ENCODE measurements at regions not wholly inside any gene's neighbourhood (a gene's known extent, or its start where the extent isn't known, plus 50 kb on each side); places are given as distances from the start of the nearest gene placed in this dataset.

DNA sequence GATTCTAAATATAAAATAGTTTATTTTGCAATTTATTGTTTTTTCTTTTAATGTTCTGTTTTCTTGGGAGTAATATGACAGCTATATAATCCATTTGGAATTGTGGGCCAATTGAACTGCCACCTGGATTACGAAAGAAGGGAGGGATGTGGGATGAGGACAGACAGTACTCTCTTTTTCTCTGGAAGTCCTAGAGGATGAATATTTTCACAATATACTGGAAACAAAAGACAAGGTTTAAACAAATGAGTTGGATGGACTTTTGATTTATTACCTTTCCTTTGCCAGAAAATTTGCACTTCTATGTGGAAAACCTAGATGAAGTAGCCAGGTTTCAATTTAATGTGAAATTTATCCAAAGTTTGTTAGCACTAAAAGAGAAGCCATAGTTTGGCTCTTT lies 325.5 kb upstream of the IMPG1 start:
- Histone ChIP-seq H3K27ac (ENCODE audit: low read depth in 1 of 2, low read length in 2 of 2) (no peak overlapping the region), H3K36me3 (ENCODE audit: control insufficient read depth in 4 of 4, insufficient read depth in 3 of 4, low read depth in 1 of 4, low read length in 3 of 4) (no peaks in the 10 kb centered on the region), H3K27me3 (ENCODE audit: control insufficient read depth in 4 of 4, insufficient read depth in 4 of 4, low read length in 3 of 4) (no peaks in the 10 kb centered on the region), H3K4me1 (ENCODE audit: control insufficient read depth in 4 of 4, insufficient read depth in 4 of 4, low read length in 3 of 4) (no peaks in the 10 kb centered on the region), H3K9ac (ENCODE audit: low read depth in 1 of 2, low read length in 2 of 2) (no peak overlapping the region), H3K9me3 (ENCODE audit: control insufficient read depth in 4 of 4, low read length in 3 of 4) (no peaks in the 10 kb centered on the region), H3K4me3 (ENCODE audit: low read depth in 1 of 3, low read length in 3 of 3) (no peak overlapping the region)
- no peak for TF ChIP-seq NR2F2 (IDR thresholded peaks at IDR 0.05)
- no peak for TF ChIP-seq HNF4A (conservative IDR thresholded peaks at IDR 0.05)
- TF ChIP-seq EGR1 (IDR thresholded peaks at IDR 0.05; ENCODE audit: low read depth in 2 of 2) = no peak
- no peak for TF ChIP-seq JUND (IDR thresholded peaks at IDR 0.05)
- no peak for TF ChIP-seq TAF1 (conservative IDR thresholded peaks at IDR 0.05)
- no peak for TF ChIP-seq RAD21 (IDR thresholded peaks at IDR 0.05)
- TF ChIP-seq, protein P1, sequence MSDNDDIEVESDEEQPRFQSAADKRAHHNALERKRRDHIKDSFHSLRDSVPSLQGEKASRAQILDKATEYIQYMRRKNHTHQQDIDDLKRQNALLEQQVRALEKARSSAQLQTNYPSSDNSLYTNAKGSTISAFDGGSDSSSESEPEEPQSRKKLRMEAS (IDR thresholded peaks at IDR 0.05) = no peak
- no peak for TF ChIP-seq HNF4G (IDR thresholded peaks at IDR 0.05)
- no peak for TF ChIP-seq FOXA2 (IDR thresholded peaks at IDR 0.05)
- TF ChIP-seq, protein P2, sequence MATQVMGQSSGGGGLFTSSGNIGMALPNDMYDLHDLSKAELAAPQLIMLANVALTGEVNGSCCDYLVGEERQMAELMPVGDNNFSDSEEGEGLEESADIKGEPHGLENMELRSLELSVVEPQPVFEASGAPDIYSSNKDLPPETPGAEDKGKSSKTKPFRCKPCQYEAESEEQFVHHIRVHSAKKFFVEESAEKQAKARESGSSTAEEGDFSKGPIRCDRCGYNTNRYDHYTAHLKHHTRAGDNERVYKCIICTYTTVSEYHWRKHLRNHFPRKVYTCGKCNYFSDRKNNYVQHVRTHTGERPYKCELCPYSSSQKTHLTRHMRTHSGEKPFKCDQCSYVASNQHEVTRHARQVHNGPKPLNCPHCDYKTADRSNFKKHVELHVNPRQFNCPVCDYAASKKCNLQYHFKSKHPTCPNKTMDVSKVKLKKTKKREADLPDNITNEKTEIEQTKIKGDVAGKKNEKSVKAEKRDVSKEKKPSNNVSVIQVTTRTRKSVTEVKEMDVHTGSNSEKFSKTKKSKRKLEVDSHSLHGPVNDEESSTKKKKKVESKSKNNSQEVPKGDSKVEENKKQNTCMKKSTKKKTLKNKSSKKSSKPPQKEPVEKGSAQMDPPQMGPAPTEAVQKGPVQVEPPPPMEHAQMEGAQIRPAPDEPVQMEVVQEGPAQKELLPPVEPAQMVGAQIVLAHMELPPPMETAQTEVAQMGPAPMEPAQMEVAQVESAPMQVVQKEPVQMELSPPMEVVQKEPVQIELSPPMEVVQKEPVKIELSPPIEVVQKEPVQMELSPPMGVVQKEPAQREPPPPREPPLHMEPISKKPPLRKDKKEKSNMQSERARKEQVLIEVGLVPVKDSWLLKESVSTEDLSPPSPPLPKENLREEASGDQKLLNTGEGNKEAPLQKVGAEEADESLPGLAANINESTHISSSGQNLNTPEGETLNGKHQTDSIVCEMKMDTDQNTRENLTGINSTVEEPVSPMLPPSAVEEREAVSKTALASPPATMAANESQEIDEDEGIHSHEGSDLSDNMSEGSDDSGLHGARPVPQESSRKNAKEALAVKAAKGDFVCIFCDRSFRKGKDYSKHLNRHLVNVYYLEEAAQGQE (IDR thresholded peaks at IDR 0.05) = no peak
- TF ChIP-seq, protein P3, sequence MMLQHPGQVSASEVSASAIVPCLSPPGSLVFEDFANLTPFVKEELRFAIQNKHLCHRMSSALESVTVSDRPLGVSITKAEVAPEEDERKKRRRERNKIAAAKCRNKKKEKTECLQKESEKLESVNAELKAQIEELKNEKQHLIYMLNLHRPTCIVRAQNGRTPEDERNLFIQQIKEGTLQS (IDR thresholded peaks at IDR 0.05) = no peak
- no peak for TF ChIP-seq FOXA1 (IDR thresholded peaks at IDR 0.05)
- no peak for TF ChIP-seq RXRA (IDR thresholded peaks at IDR 0.05)
- no peak for TF ChIP-seq SP1 (IDR thresholded peaks at IDR 0.05)
- no peak for TF ChIP-seq YY1 (IDR thresholded peaks at IDR 0.05)
- TF ChIP-seq GABPA (IDR thresholded peaks at IDR 0.05 in 1 of 2, conservative IDR thresholded peaks at IDR 0.05 in 1 of 2) = no peak
- TF ChIP-seq, protein P4, sequence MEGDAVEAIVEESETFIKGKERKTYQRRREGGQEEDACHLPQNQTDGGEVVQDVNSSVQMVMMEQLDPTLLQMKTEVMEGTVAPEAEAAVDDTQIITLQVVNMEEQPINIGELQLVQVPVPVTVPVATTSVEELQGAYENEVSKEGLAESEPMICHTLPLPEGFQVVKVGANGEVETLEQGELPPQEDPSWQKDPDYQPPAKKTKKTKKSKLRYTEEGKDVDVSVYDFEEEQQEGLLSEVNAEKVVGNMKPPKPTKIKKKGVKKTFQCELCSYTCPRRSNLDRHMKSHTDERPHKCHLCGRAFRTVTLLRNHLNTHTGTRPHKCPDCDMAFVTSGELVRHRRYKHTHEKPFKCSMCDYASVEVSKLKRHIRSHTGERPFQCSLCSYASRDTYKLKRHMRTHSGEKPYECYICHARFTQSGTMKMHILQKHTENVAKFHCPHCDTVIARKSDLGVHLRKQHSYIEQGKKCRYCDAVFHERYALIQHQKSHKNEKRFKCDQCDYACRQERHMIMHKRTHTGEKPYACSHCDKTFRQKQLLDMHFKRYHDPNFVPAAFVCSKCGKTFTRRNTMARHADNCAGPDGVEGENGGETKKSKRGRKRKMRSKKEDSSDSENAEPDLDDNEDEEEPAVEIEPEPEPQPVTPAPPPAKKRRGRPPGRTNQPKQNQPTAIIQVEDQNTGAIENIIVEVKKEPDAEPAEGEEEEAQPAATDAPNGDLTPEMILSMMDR (IDR thresholded peaks at IDR 0.05; ENCODE audit: low read depth, low read length, missing input control) = no peak
- 73% methylated on average over 1 of the region's 1 CpG for WGBS
- DNase-seq (ENCODE audit: low spot score) = no peak

DNA sequence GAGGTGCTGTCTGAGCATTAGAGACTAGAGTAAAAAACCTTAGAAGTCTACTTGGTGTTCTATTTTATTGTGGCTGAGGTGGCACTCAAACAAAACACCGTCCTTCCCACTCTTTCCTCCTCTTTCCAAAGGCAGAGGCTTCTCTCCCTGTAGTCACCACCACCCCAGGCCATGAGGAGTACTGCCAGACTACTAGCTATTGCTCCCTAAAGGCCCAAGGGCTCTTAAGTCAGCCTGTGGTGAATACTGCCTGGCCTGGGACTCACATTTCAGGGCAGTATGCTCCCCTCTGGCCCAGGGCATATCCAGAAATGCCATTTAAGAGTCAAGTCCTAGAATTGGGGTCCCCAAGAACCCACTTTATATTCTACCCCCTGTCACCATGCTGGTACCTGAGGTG lies 309.7 kb upstream of the IMPG1 start:
- Histone ChIP-seq H3K36me3 (ENCODE audit: control insufficient read depth in 4 of 4, insufficient read depth in 3 of 4, low read depth in 1 of 4, low read length in 3 of 4) (no peaks in the 10 kb centered on the region), H3K4me3 (ENCODE audit: low read depth in 1 of 3, low read length in 3 of 3) (no peak overlapping the region), H3K27ac (ENCODE audit: low read depth in 1 of 2, low read length in 2 of 2) (no peak overlapping the region), H3K27me3 (ENCODE audit: control insufficient read depth in 4 of 4, insufficient read depth in 4 of 4, low read length in 3 of 4) (no peaks in the 10 kb centered on the region), H3K9ac (ENCODE audit: low read depth in 1 of 2, low read length in 2 of 2) (no peak overlapping the region), H3K4me1 (ENCODE audit: control insufficient read depth in 4 of 4, insufficient read depth in 4 of 4, low read length in 3 of 4) (no peaks in the 10 kb centered on the region), H3K9me3 (ENCODE audit: control insufficient read depth in 4 of 4, low read length in 3 of 4) (no peaks in the 10 kb centered on the region)
- TF ChIP-seq, protein P2 (IDR thresholded peaks at IDR 0.05) = no peak
- TF ChIP-seq, protein P5, sequence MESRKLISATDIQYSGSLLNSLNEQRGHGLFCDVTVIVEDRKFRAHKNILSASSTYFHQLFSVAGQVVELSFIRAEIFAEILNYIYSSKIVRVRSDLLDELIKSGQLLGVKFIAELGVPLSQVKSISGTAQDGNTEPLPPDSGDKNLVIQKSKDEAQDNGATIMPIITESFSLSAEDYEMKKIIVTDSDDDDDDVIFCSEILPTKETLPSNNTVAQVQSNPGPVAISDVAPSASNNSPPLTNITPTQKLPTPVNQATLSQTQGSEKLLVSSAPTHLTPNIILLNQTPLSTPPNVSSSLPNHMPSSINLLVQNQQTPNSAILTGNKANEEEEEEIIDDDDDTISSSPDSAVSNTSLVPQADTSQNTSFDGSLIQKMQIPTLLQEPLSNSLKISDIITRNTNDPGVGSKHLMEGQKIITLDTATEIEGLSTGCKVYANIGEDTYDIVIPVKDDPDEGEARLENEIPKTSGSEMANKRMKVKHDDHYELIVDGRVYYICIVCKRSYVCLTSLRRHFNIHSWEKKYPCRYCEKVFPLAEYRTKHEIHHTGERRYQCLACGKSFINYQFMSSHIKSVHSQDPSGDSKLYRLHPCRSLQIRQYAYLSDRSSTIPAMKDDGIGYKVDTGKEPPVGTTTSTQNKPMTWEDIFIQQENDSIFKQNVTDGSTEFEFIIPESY (IDR thresholded peaks at IDR 0.05) = no peak
- TF ChIP-seq FOXA2 (IDR thresholded peaks at IDR 0.05) (no peak), HNF4A (conservative IDR thresholded peaks at IDR 0.05) (no peak), FOXA1 (IDR thresholded peaks at IDR 0.05) (no peak)
- DNase-seq (ENCODE audit: low spot score) = no peak
- 68% methylated on average over 1 of the region's 1 CpG for WGBS

Measured in liver (tissue), 8 donors.